Smooth muscle cell (in vitro differentiated cells): ENCODE measurements at regions not wholly inside any gene's neighbourhood (a gene's known extent, or its start where the extent isn't known, plus 50 kb on each side); places are given as distances from the start of the nearest gene placed in this dataset.

Experiments
- DNase-seq: peaks from one replicate; lab custom pipeline; 2025; ENCODE audit not compliant: unreplicated experiment; lab: John Stamatoyannopoulos, UW
- H2AFZ ChIP-seq: fragments of 200-600 bp; sonication (generic); 2 replicates; pipeline ENCODE4 v1.6.0; 2016; ENCODE audit warnings: antibody characterized with exemption, low read depth, mild to moderate bottlenecking
- H3F3A ChIP-seq: fragments of 200-600 bp; sonication (generic); 2 replicates; pipeline ENCODE4 v1.6.0; 2017; ENCODE audit warnings: antibody characterized with exemption, low read depth
- H3K27ac ChIP-seq: fragments of 200-600 bp; sonication (generic); 2 replicates; pipeline ENCODE4 v1.5.1; 2016; ENCODE audit warnings: low read depth, mild to moderate bottlenecking
- H3K27me3 ChIP-seq: fragments of 200-600 bp; sonication (generic); 2 replicates; pipeline ENCODE4 v1.6.1; 2016; ENCODE audit warnings: low read depth, mild to moderate bottlenecking
- H3K36me3 ChIP-seq: fragments of 200-600 bp; sonication (generic); 2 replicates; pipeline ENCODE4 v1.5.1; 2016; ENCODE audit warnings: low read depth
- H3K4me1 ChIP-seq: fragments of 200-600 bp; sonication (generic); 2 replicates; pipeline ENCODE4 v1.5.1; 2016; ENCODE audit warnings: low read depth
- H3K4me2 ChIP-seq: fragments of 200-600 bp; sonication (generic); 2 replicates; pipeline ENCODE4 v1.6.0; 2016; ENCODE audit warnings: mild to moderate bottlenecking
- H3K4me3 ChIP-seq: fragments of 200-600 bp; sonication (generic); 2 replicates; pipeline ENCODE4 v1.5.1; 2016; ENCODE audit warnings: mild to moderate bottlenecking
- H3K79me2 ChIP-seq: fragments of 200-600 bp; sonication (generic); 2 replicates; pipeline ENCODE4 v1.6.0; 2016; ENCODE audit warnings: low read depth, mild to moderate bottlenecking
- H3K9ac ChIP-seq: fragments of 200-600 bp; sonication (generic); 2 replicates; pipeline ENCODE4 v1.6.0; 2016; ENCODE audit warnings: low read depth
- H3K9me3 ChIP-seq: fragments of 200-600 bp; sonication (generic); replicated peaks from 2 replicates; pipeline ENCODE4 v1.5.1; 2016; ENCODE audit warnings: low read depth
- H4K20me1 ChIP-seq: fragments of 200-600 bp; sonication (generic); 2 replicates; pipeline ENCODE4 v1.6.0; 2016; ENCODE audit warnings: low read depth
- CTCF ChIP-seq: fragments of 200-600 bp; sonication (generic); IDR thresholded peaks from 2 replicates; pipeline ENCODE4 v1.5.1; 2017; ENCODE audit warnings: borderline replicate concordance, mild to moderate bottlenecking, antibody characterized with exemption; ENCODE audit not compliant: insufficient read depth, poor library complexity, severe bottlenecking
- WGBS: methylation state at CpG from one replicate; pipeline ENCODE4 v1.1.7; 2016; ENCODE audit warnings: low lambda C conversion rate; 5-methylcytosine and 5-hydroxymethylcytosine counted together

- WGBS = 91% methylated on average over 6 of the region's 6 CpGs
- Histone ChIP-seq H3K36me3 (no peaks in the 10 kb centered on the region), H4K20me1 (no peaks in the 10 kb centered on the region), H3K4me2 (no peak overlapping the region), H3K4me3 (no peak overlapping the region), H3F3A (no peaks in the 10 kb centered on the region), H3K27ac (no peak overlapping the region), H3K4me1 (no peaks in the 10 kb centered on the region), H2AFZ (no peak overlapping the region), H3K9ac (no peak overlapping the region), H3K27me3 (no peaks in the 10 kb centered on the region), H3K79me2 (no peaks in the 10 kb centered on the region), H3K9me3 (no peaks in the 10 kb centered on the region)
- no peak for DNase-seq
- TF ChIP-seq CTCF = no peak
Measured at GRCh38 chr4:1467581-1468458, 61.6 kb upstream of the NKX1-1 start.

GRCh38 chr4:1466863-1467165, 60.6 kb upstream of the NKX1-1 start:
- no peak overlapping the region for H3K4me3 ChIP-seq
- no peak overlapping the region for H2AFZ ChIP-seq
- H3K36me3 ChIP-seq = no peaks in the 10 kb centered on the region
- no peaks in the 10 kb centered on the region for H3F3A ChIP-seq
- 92% methylated on average over 6 of the region's 6 CpGs for WGBS
- no peak overlapping the region for H3K9ac ChIP-seq
- no peak for TF ChIP-seq CTCF
- no peak for DNase-seq
- H3K9me3 ChIP-seq = no peaks in the 10 kb centered on the region
- H3K4me1 ChIP-seq = no peaks in the 10 kb centered on the region
- no peaks in the 10 kb centered on the region for H3K79me2 ChIP-seq
- peaks cover 2% of the 10 kb centered on the region for H3K27me3 ChIP-seq
- no peak overlapping the region for H3K27ac ChIP-seq
- H4K20me1 ChIP-seq = no peaks in the 10 kb centered on the region
- H3K4me2 ChIP-seq = no peak overlapping the region

- Histone ChIP-seq H3K27me3 (peaks cover 8% of the 10 kb centered on the region), H3K79me2 (no peaks in the 10 kb centered on the region), H3K36me3 (no peaks in the 10 kb centered on the region), H3K9ac (no peak overlapping the region), H3K9me3 (no peaks in the 10 kb centered on the region), H3K4me2 (no peak overlapping the region), H4K20me1 (no peaks in the 10 kb centered on the region), H3K27ac (no peak overlapping the region), H3K4me1 (no peaks in the 10 kb centered on the region), H3F3A (no peaks in the 10 kb centered on the region), H3K4me3 (no peak overlapping the region), H2AFZ (no peak overlapping the region)
- TF ChIP-seq CTCF = no peak
- DNase-seq = no peak
- WGBS = 90% methylated on average over 22 of the region's 24 CpGs
Measured at GRCh38 chr4:1466034-1466862, 60.0 kb upstream of the NKX1-1 start.
